ENCODE measurements at regions not wholly inside any gene's neighbourhood (a gene's known extent, or its start where the extent isn't known, plus 50 kb on each side); places are given as distances from the start of the nearest gene placed in this dataset.
"Not testable (repeated sequence)": the region's sequence is repeated elsewhere in the genome, so short reads cannot be mapped to it uniquely, and the experiment has no call there.

DNA sequence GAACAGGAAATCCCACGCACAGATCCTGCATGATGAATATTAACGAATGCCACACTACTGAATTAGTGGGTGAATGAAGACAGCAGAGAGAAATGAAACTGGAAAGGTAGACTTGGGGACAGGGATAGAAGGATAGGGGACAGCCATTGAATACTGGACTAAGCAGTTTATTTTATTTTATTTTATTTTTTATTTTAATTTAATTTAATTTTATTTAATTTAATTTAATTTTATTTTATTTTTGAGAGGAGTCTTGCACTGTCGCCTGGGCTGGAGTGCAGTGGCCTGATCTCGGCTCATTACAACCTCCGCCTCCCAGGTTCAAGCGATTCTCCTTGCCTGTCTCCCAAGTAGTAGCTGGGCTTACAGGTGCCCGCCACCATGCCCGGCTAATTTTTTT lies 385.2 kb downstream of the GPAT3 start:
- no peak for DNase-seq (ENCODE audit: low read depth in 2 of 2)

DNA sequence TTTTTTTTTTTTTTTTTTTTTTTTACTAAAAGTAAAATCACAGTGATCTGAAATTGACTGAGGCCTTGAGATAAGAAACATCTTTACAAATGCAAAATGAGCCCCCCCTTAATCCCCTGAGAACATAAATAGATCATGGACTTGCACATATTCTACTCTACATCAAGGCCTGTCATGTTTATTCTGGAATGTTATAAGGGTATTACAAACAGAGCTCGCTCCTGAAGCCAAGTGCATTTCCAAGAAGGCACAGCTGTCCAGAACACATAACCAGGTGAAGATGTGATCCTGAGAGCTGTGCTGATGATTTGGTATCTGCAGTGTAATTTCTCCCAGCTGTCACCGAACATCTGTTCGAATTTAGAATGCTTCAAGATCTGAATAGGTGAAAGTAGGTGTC lies 384.5 kb downstream of the GPAT3 start:
- no peak for DNase-seq (ENCODE audit: low read depth in 2 of 2)

DNA sequence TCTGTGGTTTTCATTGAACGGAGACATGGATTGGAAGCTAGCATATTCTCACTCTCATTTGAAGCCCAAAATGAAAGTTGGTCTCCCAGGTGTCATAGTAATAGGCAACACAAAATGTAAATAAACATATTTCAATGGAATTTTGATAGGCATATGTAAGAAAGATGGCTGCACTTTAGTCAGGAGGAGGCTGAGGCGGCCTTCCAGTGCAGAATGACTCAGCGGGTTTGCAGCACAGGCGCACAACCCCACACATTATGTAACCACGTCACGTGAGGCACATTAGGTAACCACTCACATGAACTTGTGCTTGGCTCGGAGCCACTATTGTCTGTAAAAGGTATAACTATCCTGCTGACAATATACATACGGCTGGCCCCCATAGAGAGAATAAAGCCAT lies 381.7 kb downstream of the GPAT3 start:
- no peak for DNase-seq (ENCODE audit: low read depth in 2 of 2)

DNA sequence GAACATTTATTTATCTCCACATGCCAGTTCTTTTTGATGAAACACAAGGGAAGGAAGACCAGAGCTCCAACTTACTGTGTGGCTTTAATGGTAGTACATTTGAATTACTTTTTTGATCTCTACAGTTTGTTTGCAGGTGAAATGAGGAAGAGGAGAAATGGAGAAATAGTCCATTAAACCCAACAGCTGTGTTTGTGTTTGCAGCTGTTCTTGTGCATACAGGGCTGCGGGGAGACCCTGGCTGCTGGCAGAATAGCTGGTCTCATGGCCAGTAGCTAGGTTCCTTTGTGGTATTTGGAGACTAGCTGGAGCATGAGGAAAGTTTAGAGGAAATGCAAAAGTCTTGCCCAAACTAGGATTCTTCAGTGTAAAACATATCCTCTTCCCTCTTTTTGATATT lies 374.8 kb downstream of the GPAT3 start:
- no peak for DNase-seq (ENCODE audit: low read depth in 2 of 2)

DNA sequence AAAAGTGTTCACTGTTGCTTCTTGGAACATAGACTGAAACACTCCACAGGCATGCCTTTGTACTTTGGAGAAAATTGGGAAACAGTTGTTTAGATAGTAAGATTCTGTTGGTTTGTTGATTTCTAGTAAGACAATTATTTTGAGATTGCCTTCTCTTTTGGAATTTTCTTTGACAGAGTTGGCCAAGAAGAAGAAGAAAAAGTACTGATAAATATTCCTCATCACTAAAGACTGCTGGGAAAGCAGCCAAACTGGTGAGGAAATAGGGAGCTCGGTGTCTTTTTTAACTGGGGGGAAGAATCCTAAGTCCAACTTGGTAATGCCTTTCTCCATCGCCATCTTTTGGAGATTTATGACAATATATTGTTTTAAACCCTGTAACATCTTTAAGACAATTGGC lies 370.7 kb downstream of the GPAT3 start:
- peak in 1 of 2 experiments; percentile 1 for DNase-seq (ENCODE audit: low read depth in 2 of 2)

DNA sequence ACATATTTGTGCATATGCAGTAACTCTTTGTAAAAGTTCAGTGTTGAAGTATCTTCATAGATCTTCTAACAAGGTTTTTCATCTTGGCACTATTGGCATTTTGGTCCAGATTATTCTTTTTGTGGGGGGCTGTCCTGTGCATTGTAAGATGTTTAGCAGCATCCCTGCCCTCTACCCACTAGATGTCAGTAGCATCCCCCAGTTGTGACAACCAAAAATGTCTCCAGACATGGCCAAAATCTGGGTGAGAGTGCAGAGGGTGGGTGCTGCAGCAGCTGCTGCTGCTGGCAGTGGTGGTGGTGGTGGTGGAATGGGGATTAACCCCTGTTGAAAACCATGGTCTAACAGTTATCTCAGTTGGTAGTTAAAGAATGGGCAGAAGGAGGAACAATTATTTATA lies 370.0 kb downstream of the GPAT3 start:
- no peak for DNase-seq (ENCODE audit: low read depth in 2 of 2)

DNA sequence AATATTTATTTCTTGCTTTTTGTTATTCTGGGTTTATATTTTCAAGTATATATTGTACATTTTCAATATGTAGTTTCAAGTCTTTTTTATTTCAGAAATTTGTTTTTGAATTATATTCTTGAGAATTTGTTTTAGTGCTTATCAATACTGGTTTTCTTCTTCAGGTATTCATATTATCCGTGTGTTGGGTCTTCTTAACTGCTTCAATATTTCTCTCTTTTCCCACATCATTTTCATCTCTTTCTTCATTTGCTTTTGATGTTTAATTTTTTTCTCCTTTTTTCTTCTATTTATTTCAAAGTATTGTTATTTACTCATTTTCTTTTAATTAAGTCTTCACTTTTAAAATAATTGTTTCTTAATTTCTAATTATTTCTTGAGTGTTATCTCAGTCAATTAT lies 367.8 kb downstream of the GPAT3 start:
- DNase-seq (ENCODE audit: low read depth in 2 of 2) = not testable (repeated sequence)

DNA sequence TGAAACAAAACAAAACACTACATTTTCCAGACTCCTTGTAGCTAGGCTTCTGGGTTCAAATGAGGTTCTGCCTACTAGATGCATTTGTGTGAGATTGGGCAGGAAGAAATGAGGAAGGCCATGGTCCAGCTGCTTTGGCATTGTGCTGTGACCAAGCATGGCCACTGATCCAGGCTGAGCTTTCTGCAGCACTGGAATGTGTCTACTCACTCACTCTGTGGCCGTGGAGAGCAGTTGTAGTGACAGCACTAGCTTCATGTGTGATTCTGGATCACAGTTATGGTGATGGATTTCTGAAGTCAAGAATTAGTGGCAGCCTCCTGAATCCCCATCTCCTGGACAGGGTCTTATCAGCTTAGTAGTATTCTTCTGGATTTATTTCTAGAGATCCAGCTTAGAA lies 358.9 kb downstream of the GPAT3 start:
- DNase-seq (ENCODE audit: low read depth in 2 of 2) = no peak

DNA sequence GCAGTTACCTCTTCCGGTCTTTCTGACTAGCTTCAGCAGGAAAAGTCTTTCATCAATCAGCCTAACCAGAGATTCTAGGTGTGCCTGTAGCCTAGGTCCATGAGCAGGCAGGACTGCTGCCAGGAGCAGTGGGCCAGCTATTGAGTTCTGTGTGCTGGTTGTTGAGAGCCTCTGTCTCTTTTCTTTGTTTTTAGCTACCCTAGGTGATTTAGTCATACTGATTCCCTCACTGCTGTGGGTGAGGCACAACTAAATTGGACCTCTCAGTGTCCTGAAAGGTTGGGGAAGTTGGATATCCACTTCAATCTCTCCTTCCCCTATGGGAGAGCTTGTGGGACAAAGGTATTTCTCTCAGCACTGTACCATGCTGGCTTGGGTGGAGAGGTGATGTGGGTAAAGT lies 354.9 kb downstream of the GPAT3 start:
- DNase-seq (ENCODE audit: low read depth in 2 of 2) = no peak

DNA sequence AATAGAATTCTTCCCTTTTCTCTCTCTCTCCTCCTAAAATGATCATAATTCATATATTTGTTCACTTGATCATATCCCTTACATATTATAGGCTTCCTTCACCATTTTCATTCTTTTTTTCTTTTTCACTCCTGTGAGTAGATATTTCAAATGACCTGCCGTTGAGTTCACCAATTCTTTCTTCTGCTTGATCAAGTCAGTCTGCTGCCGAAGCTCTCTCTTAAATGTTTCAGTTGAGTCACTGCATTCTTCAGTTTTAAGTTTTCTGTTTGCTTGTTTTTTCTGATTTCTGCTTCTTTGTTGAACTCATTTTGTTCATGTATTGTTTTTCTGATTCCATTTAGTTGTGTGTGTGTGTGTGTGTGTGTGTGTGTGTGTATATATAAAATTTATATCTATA lies 354.3 kb downstream of the GPAT3 start:
- DNase-seq (ENCODE audit: low read depth in 2 of 2) = no peak

DNA sequence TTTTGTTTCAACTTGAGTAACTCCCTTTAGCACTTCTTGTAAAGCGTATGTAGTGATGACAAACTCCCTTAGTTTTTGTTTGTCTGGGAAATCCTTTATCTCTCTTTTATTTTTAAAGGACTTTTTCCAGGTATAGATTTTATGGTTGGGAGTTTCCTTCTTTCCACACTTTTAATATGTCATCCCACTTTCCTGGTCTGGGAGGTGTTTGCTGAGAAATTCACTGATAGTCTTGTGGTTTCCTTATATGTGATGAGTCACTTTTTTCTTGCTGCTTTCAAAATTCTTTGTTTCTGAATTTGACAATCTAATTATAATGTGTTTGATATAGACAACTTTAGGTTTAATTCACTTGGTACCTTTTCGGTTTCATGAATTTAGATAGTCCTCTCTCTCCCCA lies 353.9 kb downstream of the GPAT3 start:
- DNase-seq (ENCODE audit: low read depth in 2 of 2) = peak in 1 of 2 experiments; percentile 16

DNA sequence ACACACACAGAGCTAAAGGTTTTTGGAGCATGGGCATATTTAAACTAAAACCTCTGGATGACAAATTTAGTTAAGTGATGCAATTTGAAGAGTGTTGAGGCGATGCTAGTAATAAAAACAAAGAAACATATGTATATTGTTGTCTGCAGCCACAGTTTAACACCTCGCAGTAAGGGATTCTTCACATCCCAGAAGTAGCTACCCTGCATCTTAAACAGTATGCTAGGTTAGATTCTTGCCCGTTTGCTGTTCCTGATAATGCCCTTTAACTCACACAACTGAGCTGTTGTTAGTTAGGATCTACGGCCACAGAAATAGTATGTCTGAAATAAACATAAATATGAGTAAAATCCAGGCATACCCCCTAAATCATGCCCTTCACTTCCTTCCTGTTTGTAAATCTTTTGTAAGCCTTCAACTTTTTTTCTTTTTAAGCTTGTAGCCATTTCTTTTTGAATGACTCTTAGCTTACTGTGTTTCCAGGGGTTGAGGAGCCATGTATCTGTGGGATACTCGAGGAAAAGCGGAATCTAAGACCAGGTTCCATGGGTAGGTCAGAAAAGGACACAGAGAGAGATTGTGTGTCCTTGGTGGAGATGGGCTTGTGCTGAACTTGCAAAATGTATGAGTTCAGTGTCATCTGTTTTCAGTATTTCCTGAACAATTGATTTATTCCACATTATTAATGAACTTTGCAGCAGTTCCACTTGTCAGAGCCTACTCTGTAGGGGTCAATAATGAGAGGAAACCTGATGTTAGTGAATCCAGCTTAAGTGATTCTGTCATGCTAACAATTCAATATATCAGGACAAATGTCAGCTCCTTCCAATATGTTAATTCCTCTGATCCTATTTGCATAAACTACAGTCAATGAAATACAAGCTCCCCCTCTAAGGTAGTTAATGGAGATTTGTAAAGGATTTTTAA lies 349.6 kb downstream of the GPAT3 start:
- DNase-seq (ENCODE audit: low read depth in 2 of 2) = no peak

DNA sequence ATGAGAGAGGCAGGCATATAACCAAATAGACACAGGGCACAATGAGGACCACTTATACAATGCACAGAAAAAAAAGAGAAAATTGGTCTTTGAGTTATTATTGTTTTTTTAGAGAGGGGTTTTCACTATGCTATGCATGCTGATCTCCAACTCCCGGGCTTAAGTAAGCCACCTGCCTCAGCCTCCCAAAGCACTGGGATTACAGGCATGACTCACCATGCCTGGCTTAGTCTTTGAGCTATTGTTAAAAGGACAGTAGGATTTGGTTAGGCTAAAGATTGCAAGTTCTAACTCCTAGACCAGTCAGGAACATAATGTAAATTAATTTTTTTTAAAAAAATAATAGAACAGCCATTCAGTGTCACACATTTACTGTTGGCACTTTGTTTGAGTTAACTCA lies 340.1 kb downstream of the GPAT3 start:
- DNase-seq (ENCODE audit: low read depth in 2 of 2) = no peak

DNA sequence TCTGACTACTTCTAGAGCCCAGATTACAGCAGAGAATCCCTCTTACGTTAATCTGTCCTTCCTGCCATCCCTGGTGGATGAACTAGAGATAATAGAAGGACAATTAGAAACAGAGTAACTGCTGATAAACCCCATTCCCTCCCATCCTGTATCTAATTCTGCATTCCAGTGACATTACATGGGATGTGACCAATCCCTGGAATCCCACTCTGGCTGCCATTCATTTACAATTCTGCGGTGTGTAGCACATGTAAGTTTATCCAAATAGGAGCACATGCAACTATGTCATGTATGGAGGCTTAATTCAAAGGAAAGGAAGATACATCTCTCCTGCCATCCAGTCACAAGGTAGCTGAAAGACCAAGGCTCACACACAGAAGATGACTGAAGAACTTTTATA lies 339.5 kb downstream of the GPAT3 start:
- no peak for DNase-seq (ENCODE audit: low read depth in 2 of 2)

DNA sequence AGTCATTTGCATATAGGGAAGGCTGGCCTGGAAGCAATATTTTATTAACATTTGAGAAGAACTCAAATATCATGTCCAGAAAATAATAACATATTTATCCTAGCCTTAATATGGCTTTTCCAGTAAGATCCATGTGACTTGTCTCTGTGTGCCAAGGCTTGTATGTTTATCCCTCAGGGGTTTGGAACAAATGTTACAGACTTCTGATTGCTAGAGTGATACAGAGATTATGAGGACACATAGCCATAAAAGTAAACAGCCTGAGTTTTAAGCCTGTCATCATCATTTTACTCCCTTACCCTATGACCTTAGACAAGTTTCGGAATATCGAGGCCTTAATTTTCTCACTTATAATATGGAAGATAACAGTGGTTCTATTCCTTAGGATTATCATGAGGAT lies 338.1 kb downstream of the GPAT3 start:
- DNase-seq (ENCODE audit: low read depth in 2 of 2) = no peak

DNA sequence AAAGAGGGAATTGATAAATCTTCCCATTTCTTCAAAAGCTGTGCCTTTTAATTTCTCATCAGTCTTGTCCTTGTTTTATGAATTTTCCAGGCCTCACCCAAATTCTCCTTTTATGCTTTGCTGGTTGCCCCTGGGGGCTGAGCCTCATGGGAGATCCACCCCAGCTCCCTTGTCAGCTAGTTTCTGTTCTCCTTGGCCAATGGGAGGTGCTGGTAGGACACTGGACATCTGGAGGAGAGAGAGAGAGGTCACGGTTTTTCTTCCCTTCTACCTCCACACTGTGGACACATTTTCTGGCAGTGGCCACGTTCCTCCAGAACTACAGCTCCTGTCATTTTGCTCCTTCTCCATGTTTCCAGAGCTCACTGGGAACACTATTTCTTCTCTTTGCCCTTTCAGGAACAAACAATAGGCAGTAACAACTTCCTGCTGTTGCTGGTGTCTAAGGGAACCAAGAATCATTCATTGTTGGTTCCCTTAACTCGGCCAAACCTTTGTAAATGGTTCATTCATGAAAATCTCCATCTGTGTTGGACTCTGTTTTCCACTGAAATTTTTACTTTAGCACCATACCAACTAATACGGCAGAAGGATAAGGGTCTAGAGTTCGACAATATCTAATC lies 334.5 kb downstream of the GPAT3 start:
- DNase-seq (ENCODE audit: low read depth in 2 of 2) = no peak

DNA sequence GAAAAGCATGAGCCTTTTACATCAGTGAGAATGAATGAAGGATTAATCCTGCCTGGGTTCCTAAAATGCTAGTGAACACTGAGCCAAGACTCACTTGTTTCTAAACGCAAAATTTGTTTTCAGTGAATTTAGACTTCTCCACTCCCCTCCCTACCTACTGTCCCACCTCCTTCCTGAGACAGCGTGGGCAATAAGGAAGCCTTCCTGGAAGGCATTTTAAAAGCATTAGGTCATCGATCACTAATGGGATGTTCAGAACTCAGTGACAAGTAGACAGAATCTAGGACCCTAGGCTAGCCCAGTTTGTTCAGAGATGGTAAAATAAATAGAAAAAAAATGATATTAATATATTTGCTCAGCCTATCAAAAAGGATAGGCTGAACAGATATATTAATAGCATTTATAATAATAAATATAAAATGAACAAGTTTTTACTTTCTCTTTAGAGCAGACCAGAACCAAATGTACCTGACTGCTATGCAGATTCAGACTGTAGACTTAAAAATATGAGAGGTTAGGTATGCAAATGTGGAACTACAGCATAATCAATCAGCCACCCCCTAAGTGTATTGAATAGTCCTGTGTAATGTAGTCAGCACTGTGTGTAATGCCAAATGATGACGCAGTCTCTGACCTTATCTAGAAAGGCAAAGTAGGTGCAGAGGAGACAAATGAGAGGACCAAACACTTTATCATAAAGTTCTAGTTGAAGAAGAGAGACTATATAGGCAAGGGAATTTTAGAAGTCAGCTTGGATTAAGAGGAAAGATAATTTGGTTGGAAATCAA lies 331.1 kb downstream of the GPAT3 start:
- no peak for DNase-seq (ENCODE audit: low read depth in 2 of 2)

DNA sequence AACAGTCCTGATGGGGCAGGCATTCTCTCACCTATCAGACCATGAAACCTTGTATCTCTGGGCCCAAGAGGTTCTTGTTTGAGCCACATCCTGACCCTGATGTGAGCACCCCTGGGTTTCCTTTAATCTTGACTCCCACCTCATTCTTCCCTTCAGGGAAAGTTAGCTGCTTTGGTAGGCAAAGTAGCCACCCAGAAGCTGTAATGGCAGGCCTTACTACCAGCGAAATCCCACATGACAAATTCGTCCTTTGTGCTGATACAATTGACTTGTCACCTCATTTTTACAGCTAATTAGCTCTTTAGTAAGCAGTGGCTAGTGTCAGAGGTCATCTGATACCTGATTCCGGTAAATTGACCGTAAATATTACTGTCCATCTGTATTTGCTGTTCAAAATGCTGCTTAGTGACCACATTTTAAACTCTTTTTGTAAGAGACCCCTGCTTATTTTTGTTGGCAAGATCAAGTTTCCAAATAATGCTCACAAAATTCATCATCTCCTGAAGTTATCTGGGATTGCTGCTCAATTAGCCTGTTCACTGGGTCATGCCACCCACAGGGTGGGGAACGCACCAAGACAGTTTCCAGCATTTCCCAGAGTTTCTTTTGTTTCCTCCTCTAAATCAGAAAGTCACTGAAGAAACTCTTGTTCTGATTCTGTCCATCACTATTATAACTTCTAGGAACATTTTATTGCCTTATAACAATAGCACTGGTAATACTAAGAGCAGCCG lies 329.7 kb downstream of the GPAT3 start:
- no peak for DNase-seq (ENCODE audit: low read depth in 2 of 2)

DNA sequence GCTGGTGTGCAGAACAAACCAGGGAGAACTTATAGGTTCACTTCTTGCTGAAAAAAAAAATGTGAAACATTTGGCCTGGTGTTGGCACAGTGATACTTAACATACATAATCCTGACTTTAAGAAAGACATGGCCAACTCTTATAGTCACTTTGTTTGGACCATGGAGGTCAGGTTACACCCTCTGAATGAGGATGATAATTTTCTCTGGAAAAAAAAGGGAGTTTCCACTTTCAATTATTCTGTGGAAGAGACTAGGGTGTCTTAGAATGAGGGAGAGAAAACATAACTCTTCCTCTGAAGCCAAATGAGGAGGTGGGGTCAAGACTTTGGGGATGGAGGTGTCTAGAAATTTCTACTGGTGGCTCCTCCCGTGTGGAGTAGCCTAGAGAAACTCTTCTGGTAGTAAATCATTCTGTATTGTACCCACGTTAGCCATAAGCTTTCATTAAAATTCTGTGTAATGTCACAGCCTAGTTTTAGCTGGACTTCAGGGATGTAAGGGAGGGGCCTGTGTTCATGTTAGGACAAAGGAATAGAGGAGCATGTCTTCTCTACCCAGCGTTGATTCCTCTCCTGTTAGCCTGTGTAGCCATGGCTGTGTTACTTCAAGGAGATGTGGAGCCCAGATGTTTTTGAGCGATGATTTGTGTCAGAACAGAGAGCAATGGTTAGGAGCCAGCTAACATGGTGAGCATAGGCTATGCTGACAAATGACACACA lies 328.3 kb downstream of the GPAT3 start:
- no peak for DNase-seq (ENCODE audit: low read depth in 2 of 2)

DNA sequence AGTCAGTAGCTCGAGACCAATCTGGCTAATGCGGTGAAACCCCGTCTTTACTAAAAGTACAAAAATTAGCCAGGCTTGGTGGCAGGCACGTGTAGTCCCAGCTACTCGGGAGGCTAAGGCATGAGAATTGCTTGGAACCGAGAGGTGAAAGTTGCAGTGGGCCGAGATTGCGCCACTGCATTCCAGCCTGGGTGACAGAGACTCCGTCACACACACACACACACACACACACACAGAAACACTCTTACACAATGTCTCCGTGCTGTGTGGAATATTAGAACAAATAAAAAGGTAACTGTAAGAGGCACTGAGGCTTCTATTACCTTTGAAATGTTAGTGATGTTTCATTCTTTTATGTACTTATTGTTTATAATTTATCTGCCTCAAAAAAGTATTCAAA lies 326.6 kb downstream of the GPAT3 start:
- DNase-seq (ENCODE audit: low read depth in 2 of 2) = no peak

DNA sequence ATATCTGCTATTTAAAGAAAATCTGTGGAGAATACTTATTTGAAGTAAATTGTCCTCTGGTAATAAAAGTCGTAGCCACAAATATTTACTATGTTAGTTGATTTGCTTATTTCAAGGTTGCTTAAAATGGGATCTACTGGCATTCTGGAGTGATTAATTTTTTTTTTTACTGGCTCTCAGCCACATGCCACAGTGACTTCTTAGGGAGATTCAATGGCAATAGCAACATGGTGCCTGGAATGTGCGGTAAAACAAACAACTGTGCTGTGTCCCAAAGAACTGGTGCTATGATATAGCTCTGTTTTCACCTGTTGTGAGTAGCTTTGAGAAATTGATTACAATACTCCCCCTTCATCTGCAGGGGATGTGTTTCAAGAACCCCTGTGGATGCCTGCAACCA lies 324.3 kb downstream of the GPAT3 start:
- no peak for DNase-seq (ENCODE audit: low read depth in 2 of 2)
